ENCODE measurements at regions not wholly inside any gene's neighbourhood (a gene's known extent, or its start where the extent isn't known, plus 50 kb on each side); places are given as distances from the start of the nearest gene placed in this dataset.

GRCh38 chr17:72362376-72363088 lies 241.7 kb downstream of the SOX9 start:
- no peak for TF ChIP-seq GATA2 (IDR thresholded peaks at IDR 0.05; ENCODE audit: low read depth, low read length)
- no peak for TF ChIP-seq GATA3 (IDR thresholded peaks at IDR 0.05; ENCODE audit: low read depth, low read length)
